ENCODE measurements at regions not wholly inside any gene's neighbourhood (a gene's known extent, or its start where the extent isn't known, plus 50 kb on each side); places are given as distances from the start of the nearest gene placed in this dataset.
"Not testable (repeated sequence)": the region's sequence is repeated elsewhere in the genome, so short reads cannot be mapped to it uniquely, and the experiment has no call there.

- no peak for FAIRE-seq
- no peak for DNase-seq (ENCODE audit: low spot score in 2 of 2)
Measured at GRCh38 chr5:128711216-128711615, 173.2 kb upstream of the FBN2 start.

GRCh38 chr5:128714551-128714950 is 176.5 kb upstream of the FBN2 start:
- no peak for FAIRE-seq

GRCh38 chr5:128722551-128722950 is 184.5 kb upstream of the FBN2 start:
- FAIRE-seq (no peak), DNase-seq (ENCODE audit: low spot score in 2 of 2) (no peak)

More at GRCh38 chr5:128714551-128714950, 176.5 kb upstream of the FBN2 start:
- DNase-seq (ENCODE audit: low spot score in 2 of 2) = no peak

GRCh38 chr5:128730021-128730420 is 192.0 kb upstream of the FBN2 start:
- not testable (repeated sequence) for DNase-seq (ENCODE audit: low spot score in 2 of 2); FAIRE-seq

DNA sequence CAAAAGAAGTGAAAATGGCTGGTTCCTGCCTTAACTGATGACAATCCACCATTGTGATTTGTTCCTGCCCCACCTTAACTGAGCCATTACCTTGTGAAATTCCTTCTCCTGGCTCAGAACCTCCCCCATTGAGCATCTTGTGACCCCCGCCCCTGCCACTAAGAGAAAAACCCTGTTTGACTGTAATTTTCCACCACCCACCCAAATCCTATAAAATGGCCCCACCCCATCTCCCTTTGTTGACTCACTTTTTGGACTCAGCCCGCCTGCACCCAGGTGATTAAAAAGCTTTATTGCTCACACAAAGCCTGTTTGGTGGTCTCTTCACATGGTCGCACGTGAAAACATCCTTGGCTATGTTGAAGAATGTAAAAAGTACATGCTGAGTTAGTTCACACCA is 197.6 kb upstream of the FBN2 start:
- not testable (repeated sequence) for FAIRE-seq; DNase-seq (ENCODE audit: low spot score in 2 of 2)

- DNase-seq (ENCODE audit: low spot score in 2 of 2) (no peak), FAIRE-seq (no peak)
Measured at GRCh38 chr5:128736553-128736952, 198.5 kb upstream of the FBN2 start.

DNA sequence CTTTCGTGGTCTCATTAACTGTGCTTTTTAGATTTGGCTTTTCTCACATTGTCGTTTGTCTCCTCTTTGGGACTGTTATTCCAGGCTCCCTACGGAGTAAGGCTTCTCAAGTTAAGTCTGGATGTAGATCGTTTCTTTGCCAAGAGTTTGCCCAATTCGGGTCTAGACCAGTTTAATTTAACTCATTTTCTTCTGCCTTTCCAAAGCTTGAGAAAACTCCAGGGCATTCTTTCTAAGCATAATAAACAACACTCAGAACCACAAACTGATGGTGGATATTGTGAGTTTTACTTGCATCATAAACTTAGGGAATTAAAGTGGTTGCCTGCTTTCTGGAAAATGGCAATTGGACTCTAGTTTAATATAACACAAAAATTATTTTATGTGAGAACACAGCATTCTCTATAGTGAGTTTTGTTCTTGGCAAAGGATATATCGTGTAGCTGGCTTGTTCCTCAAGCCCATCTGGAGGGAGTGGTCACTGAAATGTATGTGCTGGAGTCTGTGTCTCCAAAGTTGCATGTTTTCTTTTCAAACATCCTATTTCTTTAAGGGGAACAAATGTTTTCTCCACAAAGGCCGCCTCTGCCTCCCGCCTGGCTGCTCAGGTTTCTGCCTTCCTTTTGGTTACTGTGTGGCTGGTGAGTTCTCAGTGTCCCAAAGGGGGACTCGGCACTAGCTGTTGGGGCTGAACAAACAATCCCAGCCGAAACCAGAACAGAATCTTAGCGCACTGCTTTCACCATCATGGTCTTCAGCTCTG is 211.3 kb upstream of the FBN2 start:
- FAIRE-seq (no peak), DNase-seq (ENCODE audit: low spot score in 2 of 2) (no peak)

- FAIRE-seq (no peak), DNase-seq (ENCODE audit: low spot score in 2 of 2) (no peak)
Measured at GRCh38 chr5:128750155-128750554, 212.1 kb upstream of the FBN2 start.

DNA sequence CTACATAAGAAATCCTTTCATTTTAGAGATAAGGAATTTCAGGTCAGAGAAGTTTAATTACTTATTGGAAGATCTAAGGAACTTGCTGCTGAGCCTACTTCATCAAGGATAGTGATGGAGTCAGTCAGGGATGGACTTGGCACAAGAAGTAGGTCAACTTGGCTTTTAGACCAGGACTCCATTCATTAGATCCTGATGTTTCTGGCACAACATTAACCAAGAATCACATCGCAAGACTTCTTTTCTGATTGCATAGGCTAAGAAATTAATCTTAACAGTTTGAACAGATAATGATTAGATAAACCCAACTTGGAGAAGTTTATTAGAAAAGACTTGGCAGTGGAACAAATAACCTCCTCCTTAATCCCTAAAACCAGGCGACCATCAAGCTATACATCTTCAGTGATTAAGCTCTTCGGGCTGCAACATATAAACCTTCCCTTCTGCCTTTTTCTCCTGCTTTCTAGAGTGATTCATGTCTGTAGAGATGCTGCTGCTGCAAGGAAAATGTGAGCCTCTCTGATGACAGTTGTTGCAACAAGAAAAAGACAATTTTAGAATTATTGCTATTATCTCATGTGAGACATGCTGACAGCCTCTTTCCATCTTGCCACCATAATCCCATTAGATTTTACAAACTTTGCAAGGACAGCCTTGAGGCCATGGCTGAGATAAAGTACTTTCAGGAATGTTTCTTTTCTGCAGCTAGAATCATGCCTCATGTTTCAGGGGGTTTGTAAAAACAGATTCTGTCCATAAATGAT is 207.9 kb upstream of the SLC27A6 start:
- no peak for DNase-seq (ENCODE audit: low spot score in 2 of 2)
- no peak for FAIRE-seq

GRCh38 chr5:128762661-128763306 is 202.5 kb upstream of the SLC27A6 start:
- FAIRE-seq (no peak), DNase-seq (ENCODE audit: low spot score in 2 of 2) (no peak)

GRCh38 chr5:128763321-128763720 is 202.0 kb upstream of the SLC27A6 start:
- FAIRE-seq = no peak
- DNase-seq (ENCODE audit: low spot score in 2 of 2) = no peak

DNA sequence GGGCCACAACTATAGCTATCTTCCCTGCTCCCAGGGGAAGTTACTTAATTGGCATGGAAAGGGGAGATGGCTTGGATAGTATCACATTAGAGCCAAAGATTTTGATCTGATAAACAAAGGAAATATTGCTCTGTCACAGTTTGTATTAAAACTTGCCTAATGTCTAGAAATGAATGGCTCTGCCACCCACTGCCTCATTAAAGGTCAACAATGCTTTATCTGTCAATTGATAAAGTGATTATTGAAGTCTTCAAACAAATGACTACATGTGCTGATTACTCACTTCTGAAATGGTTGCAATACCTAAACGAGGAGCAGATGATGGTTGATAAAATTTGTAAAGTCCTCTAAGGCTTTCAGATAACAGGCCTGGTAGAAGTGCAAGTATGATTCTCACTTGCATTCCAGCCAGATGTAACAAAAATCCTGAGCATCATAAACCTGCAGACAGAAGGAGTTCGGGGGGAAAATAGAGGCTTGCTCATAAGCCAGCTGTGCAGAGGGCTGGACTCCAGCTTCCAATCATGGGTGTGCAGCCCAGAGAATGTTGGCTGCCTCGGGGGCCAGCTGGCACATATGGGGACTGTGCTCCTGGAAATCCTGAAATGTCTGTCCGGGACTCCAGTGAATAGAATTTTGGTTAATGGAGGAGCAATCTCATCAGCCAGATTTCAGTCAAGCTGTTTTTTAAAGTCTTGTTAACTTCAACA is 200.5 kb upstream of the SLC27A6 start:
- FAIRE-seq (no peak), DNase-seq (ENCODE audit: low spot score in 2 of 2) (no peak)

GRCh38 chr5:128765448-128766061 is 199.7 kb upstream of the SLC27A6 start:
- DNase-seq (ENCODE audit: low spot score in 2 of 2) = no peak
- no peak for FAIRE-seq

DNA sequence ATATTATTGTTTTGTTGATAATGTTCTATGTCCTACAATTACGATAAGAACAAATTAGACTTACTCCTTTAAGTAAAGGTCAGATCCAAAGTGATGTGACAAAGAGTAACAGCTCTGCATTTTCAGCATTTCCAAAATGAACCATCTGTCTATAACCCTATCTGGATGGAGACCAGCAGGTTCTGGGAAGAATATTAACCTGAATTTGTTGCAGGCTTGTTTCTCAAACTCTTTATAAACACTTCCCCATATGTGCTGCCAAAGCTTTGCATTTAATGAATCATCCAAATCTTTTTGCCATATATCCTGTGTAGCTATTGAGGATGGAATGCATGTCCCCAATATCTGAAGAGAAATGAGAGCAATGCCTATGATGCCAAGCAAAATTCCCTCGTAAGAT is 198.9 kb upstream of the SLC27A6 start:
- no peak for DNase-seq (ENCODE audit: low spot score in 2 of 2)
- no peak for FAIRE-seq

DNA sequence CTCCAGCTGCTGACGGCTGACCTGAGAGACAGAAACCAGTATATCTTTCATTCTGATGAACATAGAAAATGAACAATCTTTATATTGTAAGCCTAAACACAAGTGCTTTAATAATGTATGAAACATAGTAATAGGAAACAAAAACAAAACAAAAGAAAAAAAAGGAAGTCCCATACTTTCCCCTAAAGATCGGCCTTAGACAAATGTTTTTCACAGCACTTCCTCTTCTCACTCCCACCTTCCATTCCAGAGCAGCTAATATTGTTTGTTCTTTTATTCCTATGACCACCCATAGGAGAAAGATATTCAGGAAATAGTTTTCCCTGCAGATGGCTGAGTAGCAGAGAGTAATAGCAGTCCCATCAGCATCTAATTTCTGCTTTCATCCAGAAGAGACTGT is 194.4 kb upstream of the SLC27A6 start:
- no peak for FAIRE-seq
- no peak for DNase-seq (ENCODE audit: low spot score in 2 of 2)

DNA sequence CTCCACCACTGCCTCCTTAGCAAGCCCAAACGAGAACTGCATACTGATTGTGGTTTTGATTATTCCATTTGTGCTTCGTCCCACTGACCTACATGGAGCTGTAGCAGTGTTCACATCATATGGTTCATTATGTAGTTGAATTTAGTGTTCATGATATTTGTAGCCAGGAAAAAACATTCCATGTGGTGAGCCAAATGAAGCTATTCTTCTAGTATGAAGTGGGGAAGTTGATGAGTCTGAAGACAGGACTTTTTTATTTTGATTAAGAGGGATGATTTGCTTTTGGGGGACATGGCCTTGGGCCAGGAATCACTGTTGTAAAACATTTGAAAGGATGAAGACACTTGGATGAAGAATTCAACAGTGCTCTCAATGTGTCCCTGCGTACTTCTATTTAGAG is 192.9 kb upstream of the SLC27A6 start:
- DNase-seq (ENCODE audit: low spot score in 2 of 2) = peak in 1 of 2 donors; percentile 8
- no peak for FAIRE-seq

DNA sequence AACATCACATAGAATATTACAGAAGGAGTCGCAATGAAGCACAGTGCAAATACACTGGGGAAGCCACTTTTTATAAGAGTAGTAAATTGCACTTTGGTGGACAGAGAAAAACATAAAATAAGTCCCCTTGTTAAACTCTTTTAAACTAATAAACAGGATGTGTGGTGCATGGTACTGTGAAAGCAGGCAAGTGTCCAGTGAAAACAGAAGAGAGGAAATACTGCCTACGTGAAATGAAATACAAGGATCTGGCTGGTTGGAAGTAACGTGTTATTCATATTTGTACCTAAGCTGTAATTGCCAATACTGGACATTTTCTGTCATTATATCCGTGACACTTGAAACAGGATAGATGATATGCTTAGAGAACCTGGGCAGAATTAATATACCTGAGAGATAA is 191.9 kb upstream of the SLC27A6 start:
- DNase-seq (ENCODE audit: low spot score in 2 of 2) (no peak), FAIRE-seq (no peak)

- DNase-seq (ENCODE audit: low spot score in 2 of 2) = no peak
- no peak for FAIRE-seq
Measured at GRCh38 chr5:128774605-128775004, 190.7 kb upstream of the SLC27A6 start.

- DNase-seq (ENCODE audit: low spot score in 2 of 2) = no peak
Measured at GRCh38 chr5:128775558-128775957, 189.7 kb upstream of the SLC27A6 start.

DNA sequence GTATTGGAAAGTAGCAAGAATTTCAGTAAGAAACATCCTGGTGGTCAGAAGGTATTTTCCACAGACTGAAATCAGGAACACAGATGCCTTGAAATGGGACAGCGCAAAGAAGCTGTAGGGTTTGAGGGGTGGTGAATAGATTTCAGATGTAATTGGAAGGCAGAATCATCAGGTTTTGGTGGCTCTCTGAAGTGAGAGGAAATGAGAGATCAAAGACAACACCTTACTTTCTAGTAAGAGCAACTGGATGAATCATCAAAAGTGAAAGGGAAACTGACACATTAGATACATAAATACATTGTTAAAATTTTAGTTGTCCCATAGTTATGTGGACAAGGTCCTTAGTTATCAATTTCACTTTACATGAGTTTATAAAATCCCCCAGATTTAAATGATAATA is 188.2 kb upstream of the SLC27A6 start:
- FAIRE-seq = no peak
- no peak for DNase-seq (ENCODE audit: low spot score in 2 of 2)

More at GRCh38 chr5:128775558-128775957, 189.7 kb upstream of the SLC27A6 start:
- no peak for FAIRE-seq
